ENCODE measurements at regions not wholly inside any gene's neighbourhood (a gene's known extent, or its start where the extent isn't known, plus 50 kb on each side); places are given as distances from the start of the nearest gene placed in this dataset.

DNA sequence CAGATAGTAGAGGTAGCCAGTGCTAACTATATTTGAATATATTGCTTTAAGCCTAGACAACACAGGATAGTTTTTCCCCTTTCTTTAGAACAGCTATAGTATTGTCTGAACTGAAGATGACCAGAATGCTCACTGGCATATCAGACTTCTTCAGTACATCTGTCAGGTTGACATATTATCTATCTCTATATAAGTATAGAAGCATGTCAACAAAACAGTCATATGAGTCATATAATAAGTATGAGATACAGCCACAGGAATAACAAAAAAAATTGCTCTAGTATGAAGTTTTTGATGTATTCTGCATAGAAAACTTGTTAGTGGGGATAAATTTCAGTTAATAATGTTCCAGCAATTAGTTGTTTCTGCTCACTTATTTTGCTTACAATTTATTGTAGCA lies 767.7 kb downstream of the LRFN5 start:
- TF ChIP-seq, protein P1, sequence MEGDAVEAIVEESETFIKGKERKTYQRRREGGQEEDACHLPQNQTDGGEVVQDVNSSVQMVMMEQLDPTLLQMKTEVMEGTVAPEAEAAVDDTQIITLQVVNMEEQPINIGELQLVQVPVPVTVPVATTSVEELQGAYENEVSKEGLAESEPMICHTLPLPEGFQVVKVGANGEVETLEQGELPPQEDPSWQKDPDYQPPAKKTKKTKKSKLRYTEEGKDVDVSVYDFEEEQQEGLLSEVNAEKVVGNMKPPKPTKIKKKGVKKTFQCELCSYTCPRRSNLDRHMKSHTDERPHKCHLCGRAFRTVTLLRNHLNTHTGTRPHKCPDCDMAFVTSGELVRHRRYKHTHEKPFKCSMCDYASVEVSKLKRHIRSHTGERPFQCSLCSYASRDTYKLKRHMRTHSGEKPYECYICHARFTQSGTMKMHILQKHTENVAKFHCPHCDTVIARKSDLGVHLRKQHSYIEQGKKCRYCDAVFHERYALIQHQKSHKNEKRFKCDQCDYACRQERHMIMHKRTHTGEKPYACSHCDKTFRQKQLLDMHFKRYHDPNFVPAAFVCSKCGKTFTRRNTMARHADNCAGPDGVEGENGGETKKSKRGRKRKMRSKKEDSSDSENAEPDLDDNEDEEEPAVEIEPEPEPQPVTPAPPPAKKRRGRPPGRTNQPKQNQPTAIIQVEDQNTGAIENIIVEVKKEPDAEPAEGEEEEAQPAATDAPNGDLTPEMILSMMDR (IDR thresholded peaks at IDR 0.05) = no peak
- TF ChIP-seq POLR2AphosphoS5 (IDR thresholded peaks at IDR 0.05; ENCODE audit: insufficient read depth in 1 of 2, low read depth in 1 of 2) = no peak
